GM18520 (cell line): ENCODE measurements at regions not wholly inside any gene's neighbourhood (a gene's known extent, or its start where the extent isn't known, plus 50 kb on each side); places are given as distances from the start of the nearest gene placed in this dataset.
"Not testable (repeated sequence)": the region's sequence is repeated elsewhere in the genome, so short reads cannot be mapped to it uniquely, and the experiment has no call there.

ENCODE experiments used
- ATAC-seq: cut with Tn5 transposase; IDR thresholded peaks from one replicate; pipeline ENCODE4 v1.9.1; 2021; ENCODE audit not compliant: unreplicated experiment

DNA sequence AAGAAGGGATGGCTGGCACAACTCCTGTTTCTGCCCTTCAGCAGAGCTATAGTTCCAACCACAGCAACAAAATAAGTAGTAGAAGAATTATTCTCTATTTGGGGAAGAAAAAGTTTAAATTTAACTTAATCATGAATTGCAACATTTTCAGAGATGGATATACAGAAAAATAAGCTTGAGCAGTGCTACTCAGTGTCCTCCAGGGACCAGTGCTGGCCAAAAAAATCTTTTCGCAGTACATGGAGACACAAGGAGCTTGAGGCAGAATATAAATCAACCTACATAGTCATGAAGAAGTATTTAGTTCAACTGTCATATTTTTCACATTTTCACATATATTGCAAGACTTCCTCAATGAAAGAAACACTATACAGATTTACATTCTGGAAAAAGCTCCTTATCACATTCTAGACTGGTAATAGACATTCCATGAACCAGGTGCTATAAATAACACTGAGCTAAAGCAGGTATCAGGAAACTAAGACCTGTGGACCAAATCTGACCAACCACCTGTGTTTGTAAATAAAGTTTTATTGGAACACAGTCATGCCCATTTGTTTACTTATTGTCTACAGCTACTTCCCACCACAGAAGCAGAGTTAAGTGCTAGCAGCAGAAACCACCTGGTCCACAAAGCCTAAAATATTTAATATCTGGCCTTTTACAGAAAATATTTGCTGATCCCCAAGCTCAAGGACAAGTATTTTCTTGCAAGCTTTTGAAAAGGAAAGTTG, 101.9 kb downstream of the RGS21 start:
- no peak for ATAC-seq

DNA sequence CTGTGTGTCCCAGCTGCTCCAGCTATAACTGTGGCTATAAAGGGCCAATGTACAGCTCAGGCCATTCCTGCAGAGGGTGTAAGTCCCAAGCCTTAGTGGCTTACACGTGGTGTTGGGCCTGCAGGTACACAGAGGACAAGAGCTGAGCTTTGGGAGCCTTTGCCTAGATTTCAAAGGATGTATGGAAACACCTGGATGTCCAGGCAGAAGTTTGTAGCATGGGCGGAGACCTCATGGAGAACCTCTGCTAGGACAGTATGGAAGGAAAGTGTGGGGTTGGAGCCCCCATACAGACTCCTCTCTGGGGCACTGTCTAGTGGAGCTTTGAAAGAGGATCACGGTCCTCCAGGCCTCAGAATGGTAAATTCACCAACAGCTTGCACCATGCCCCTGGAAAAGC, 113.9 kb downstream of the RGS21 start:
- ATAC-seq = no peak

DNA sequence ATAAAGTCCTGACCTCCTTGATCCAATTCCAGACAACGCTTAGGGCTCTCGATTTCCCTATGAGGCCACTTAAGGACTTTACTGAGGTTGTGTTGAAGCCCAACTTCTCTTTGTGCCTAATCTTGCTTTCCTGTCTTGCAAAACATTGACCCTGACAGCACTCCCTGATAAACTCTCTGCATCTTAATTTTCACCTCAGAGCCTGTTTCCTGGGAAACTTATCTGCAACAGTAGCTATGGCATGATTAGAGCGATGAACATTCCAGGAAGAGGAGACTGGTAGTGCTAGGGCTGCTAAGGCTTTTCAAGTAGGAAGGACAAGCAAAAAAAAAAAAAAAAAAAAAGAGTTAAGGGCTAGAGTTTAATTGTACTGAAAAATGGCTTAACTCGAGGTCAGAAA, 118.9 kb downstream of the RGS21 start:
- ATAC-seq = no peak

DNA sequence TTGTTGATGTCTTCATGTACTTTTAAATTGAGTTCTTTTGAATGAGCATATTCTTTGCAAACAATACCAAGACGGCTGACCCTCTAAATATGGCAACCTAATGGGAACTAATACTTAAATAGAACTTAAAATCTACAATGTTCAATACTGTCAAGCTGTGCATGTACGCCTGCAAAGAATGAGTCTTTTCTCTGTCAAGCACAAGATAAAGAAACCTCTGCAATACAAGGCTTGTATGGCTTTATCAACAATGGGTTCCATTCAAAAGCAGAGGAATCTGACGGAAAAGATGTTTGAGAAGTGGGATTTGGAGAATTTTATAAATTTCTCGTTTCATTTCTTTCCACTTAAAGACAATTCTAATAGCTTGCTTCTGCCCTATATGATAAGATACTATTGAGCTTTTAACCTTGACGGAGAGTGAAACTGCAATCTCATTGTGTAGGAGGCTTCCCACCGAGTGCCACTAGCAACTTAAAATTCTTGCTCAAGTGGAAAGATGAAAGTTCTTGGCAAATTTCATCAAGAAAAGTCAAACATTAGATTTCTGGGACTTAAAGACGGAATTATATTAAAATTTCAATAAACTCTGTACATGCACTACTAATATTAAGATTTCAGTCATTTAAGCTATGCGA, 119.8 kb downstream of the RGS21 start:
- no peak for ATAC-seq

DNA sequence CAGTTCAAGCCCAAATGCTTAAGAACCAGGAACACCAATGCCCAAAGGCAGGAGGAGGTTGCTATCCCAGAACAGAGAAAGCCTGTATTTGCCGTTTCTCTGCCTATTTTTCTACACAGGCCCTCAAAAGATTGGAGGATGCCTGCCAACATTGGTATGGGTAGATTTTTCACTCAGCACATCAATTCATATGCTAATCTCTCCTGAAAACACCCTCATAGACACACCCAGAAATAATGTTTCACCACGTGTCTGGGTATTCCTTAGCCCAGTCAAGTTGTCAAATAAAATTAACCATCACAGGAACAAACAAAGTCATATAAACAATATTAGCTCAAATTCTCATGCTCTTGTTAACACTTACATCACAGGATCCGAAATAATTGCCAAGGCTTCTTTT, 121.9 kb downstream of the RGS21 start:
- no peak for ATAC-seq

DNA sequence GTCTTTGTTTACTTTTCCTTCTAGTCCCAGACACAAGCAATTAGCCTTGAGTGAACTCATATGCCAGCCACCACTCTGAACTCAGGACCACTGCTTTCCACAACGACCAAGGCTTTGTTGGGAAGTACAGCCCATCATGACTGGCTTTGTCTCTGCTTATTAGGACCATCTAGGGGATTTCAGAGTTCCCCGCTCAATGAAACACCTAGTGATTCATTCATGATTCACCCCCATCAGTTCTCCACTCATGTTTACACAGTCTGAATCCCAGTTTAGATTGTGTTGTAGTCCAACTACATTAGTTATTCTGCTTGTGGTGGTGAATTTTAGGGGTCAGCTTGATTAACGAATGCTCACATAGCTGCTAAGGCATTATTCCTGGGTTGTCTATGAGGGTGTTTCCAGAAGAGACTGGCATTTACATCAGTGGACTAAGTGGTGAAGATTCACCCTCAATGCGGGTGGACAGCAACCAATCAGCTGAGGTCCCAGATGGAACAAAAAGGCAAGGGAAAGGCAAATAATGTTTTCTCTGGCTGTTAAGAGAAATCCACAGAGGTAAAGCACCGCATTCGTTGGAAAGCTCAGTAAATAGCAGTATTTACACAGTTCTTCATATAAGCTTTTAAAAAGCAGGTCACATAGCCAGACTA, 122.7 kb downstream of the RGS21 start:
- no peak for ATAC-seq

DNA sequence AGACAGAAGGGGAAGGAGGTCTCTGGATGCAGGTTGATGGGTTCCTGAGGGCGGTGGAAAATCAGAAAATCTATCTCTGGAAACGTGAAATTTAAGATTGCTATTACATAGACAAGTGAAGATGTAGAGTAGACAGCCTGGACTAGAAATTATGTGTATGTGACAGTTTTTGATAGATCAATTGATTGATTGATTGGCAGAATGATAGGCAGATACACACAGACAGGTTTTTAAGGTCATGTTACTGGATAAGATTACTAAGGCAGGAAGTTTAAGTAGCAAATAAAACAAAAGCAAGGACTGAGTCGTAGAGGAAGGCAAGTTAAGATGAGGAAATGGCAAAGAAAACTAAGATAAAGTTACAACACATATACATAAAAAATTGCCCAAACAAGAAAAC, 124.7 kb downstream of the RGS21 start:
- ATAC-seq = no peak

DNA sequence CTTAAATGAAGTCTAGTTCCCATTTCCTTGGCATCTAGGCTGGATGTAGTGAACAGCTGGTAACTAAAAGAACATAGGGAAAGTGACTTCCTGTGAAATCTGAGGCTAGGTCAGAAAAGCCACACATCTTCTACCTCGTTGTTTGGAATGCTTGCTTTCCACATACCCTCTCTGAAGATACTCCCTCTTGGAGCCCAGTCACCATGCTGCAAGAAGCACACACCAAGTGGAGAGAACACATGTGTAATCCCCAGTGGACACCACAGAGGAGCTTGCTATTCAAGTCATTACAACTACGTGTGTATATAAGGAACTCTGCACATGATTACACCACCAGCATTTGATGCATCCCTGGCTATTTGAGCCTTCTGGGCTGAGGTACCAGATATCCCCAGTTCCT, 125.9 kb downstream of the RGS21 start:
- ATAC-seq = no peak

DNA sequence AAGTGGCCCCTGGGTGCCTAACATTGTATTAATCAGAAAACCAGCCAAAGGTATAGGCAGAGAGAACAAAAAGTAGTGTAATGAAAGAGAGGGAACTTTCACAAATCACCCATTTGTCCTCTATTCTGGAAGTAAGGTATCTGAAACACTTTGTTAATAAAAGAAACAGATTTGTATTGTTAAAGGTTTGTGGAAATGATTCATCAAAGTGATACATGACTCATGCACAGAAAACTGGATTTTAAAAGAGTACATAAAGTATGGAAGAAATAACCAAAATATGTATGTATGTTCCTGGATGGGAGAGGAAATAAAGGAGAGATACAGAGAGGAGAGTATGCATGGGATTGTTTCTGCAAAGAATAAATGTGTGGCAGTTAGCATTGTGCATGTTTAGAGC, 126.8 kb downstream of the RGS21 start:
- no peak for ATAC-seq

DNA sequence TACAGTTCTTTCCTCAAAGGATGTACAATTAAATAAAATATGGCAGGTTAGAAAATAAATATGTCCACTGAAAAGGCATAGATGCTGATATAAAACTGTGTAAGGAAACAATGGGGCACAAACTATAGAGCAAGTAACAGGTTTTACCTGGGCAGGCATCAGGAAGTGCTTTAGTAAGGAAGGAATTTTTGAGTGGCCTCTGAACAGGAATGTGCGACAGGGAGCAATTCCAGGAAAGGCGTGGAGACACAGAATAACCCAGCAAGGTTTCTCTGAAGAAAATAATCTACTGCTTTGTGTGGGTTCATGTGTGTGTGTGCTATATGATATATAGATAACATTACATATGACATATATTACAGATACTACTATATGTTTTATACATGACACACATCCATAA, 128.4 kb downstream of the RGS21 start:
- no peak for ATAC-seq

DNA sequence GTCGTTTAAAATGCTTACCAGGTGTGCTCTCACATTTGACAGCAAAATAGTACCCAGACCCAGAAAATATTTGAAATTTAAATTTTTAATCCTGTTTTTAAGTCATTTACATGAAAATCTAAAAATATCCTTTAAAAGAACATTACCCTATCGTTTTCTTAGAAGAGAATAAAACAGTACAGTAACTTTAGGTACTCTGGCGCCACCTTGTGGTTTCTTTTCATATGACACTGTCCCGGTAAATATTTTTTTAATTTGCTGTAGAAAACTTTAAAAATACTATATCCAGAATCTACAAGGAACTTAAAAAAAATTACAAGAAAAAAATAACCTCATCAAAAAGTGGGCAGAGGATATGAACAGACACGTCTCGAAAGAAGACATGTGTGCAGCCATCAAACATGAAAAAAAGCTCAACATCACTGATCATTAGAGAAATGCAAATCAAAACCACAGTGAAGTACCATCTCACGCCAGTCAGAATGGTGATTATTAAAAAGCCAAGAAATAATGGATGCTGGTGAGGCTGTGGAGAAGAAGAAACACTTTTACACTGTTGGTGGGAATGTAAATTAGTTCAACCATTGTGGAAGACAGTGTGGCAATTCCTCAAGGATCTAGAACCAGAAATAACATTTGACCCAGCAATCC, 129.2 kb downstream of the RGS21 start:
- peak; percentile 38 for ATAC-seq

DNA sequence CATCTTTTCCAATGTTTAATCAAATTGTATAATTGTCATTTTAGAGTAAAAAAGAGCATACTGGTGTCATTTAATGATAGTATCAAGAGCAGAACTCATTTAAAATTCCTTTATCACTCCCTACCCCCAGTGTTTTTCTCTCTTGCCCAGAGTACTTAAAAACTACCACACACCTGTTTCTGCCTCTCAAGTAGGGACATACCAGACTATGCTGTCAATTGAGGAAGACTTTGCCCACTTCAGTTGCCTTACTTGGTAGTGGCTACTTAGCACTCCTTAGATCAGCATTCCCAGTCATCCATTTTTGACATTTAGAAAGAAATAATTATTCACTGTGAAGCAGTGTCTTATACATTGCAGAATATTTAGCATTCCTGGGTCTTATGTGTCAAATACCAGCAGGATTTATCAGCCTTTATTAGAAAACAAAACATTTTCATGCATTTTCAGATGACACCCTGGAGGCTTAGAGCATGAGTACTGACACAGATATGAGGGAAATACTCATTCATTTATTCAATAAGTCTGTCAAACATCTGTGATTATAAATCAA, 127.5 kb upstream of the RGS1 start:
- no peak for ATAC-seq

DNA sequence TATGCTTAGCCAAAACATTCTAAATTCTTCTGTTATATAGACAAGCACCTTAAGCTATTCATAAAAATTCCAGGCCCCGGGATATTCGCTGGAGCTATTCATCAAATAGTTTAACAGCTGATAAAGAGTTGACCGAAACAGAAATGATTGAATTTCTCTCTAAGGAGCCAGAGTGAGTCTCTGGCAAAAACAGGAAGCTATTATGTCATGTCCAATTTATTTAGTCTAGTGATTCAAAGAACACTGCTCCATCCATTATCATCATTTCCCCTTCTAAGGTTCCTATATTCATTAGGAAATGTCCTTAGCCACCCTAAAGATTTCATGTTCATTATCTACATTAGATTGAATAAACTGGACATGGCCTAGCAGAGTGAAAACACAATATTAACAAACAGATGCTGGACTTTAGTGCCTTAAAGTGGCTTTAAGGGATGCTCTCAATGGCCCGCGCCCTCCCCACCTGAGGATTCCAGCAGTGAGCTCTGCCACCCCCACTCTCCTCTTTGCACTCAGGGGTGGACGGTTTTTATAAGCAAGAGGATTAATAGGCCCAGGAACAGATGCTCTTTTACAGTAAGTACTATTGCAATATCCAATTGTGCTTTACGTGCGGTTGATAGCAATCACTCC, 122.1 kb upstream of the RGS1 start:
- no peak for ATAC-seq

DNA sequence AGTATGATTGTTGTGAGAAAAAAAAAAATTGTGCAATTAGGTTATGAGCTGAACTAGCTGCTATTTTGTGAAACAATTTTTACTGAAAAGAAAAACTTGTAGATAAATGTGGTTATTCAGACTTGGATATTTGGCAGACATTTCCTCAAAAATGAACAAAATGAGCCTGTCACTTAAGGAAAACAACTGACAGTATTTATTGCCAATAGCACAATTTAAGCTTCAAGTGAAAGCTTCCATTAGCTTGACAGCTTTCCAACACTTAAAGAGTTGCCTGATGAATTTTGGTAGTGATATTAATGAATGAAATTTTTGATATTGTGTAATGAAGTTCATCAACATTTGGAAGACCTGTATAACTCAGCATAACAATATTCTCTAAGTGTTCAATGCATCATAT, 116.1 kb upstream of the RGS1 start:
- no peak for ATAC-seq

DNA sequence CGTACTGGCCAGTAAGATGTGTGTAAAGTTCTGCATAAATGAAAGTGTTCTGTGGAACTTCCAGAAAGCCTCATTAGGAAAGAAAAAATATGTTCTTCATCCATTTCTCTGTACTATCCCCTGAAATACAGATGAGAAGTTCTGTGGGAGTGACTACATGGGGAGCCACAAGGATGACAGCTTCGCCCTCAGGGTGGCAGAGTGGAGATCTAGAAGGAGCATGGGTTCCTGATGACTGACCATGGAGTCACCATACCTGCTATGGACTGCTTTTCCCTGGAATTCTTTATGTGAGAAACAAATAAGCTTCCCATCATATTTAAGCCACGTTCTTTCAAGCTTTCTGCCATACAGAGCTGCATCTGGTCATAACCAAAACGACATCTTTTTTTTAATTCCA, 113.9 kb upstream of the RGS1 start:
- ATAC-seq = no peak

DNA sequence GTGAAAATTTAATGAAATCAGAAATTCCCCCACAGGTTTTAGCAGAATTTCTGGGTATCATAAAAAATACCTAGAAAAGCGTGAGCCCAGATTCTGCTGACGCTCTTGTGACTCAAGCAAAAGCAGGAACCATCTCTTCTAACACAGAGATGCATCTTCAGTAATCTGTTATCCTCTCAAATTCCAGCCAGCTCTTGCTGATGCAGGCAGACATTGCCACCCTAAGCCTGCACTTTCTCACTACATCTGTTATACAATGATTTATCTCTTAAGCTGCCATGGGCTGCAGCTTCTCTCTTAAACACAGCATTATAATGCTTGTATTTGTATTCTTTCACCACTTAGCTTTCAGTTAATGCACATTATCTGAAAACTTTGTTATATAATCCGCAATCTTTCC, 113.0 kb upstream of the RGS1 start:
- ATAC-seq = no peak

DNA sequence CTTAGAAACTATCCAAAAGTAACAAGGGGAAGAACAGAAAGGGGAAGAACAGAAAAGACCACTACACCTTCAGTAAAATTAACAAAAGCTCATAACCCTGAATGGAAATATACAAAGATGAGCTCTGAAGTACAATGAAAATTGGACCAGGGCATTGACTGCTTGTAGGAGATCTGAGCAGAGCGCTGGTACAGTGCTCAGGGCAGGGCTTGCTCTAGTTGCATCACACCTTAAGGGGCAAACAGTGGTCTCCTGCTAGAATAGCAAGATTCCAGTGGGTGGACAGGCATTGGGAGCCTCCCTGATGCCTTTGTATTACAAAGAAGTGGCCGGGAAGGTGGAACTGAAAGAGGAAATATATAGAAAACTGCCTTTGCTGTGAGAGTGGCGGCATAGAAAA, 111.9 kb upstream of the RGS1 start:
- ATAC-seq = no peak

DNA sequence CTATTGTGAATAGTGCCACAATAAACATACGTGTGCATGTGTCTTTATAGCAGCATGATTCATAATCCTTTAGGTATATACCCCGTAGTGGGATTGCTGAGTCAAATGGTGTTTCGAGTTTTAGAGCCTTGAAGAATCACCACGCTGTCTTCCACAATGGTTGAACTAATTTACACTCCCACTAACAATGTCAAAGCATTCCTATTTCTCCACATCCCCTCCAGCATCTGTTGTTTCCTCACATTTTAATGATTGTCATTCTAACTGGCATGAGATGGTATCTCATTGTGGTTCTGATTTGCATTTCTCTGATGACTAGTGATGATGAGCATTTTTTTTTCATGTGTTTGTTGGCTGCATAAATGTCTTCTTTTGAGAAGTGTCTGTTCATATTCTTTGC, 110.4 kb upstream of the RGS1 start:
- not testable (repeated sequence) for ATAC-seq

DNA sequence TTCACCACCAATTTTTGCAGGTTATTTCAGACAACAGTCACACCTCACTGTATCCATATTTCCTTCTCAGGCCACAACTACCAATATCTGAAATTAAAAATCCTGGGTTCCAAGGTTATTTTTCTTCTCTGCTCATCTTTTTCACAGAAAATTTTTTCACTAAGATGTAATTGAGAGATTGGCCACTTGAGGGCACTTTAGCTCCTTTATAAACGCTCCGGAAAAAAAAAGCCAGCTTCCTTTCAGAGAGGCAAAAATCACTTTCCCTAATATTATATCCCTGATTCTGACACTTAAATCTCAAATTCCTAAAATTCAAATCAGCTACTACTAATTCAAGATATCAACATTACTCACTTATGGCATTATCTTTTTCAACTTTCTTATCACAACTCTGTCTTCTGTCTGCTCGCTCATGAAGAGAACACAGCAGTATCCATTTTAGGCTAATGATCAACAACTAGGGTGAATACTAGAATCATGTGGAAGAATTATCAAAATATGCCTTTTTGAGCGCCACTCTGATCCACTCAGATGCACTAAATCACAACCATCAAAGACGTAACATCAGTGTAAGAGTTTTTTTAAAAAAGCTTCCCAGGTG, 101.4 kb upstream of the RGS1 start:
- ATAC-seq = no peak

DNA sequence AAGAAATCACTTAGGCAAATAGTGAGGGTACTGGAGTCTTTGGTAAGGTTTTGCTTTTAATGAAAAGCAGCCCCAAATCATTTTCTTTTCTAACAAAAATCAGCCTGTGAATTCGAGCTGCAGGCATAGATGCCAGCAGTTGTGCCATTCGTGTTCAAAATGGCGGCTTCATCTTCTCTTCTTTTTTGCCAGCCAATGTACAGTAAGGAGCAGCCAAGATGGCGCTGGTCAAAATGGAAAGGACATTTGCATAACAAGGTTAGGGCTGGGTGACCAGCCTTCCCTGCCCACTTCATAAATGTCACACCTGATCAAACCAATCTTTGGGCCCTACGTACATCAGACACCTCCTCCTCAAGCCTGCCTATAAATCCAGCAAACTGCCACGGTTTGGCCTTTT, 100.2 kb upstream of the RGS1 start:
- ATAC-seq = no peak

DNA sequence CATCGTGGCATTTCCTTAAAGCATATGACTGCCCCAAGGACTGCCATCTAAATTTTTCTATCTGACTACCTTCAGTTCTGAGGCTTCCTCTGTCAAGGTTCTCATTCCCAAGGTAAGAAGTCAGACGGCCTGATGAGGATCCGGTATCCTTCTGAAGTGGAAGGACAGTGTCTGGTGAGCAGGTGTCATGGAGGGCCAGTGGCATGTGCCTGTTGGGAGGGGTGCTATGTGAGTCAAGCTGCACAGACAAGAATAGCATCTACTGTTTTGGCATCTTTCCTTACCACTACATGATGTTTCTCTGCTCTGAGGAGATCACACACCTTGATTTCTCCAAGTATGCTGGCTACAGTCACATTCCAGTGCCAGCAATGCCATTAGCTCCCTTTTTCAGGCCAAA, 99.6 kb upstream of the RGS1 start:
- ATAC-seq = no peak
